RPMI7951 (cell line): ENCODE measurements at regions not wholly inside any gene's neighbourhood (a gene's known extent, or its start where the extent isn't known, plus 50 kb on each side); places are given as distances from the start of the nearest gene placed in this dataset.

ENCODE experiments used
- DNase-seq: peaks from one replicate; pipeline ENCODE4 v3.0.0-alpha.2; 2012; ENCODE audit warnings: low read depth

GRCh38 chr7:94272821-94273583 is 121.7 kb upstream of the COL1A2 start:
- DNase-seq = no peak

- peak; percentile 65 for DNase-seq
These were observed 119.9 kb upstream of the COL1A2 start for GRCh38 chr7:94274828-94275227.

GRCh38 chr7:94276027-94276426 is 118.7 kb upstream of the COL1A2 start:
- no peak for DNase-seq

GRCh38 chr7:94276795-94277194 is 117.9 kb upstream of the COL1A2 start:
- peak; percentile 59 for DNase-seq

- DNase-seq = no peak
These were observed 117.5 kb upstream of the COL1A2 start for GRCh38 chr7:94277236-94277635.

- no peak for DNase-seq
These were observed 113.8 kb upstream of the COL1A2 start for GRCh38 chr7:94280851-94281250.

- DNase-seq = no peak
These were observed 110.6 kb upstream of the COL1A2 start for GRCh38 chr7:94284104-94284503.

GRCh38 chr7:94286111-94286510 is 108.6 kb upstream of the COL1A2 start:
- DNase-seq = no peak

GRCh38 chr7:94288096-94288495 is 106.6 kb upstream of the COL1A2 start:
- no peak for DNase-seq

GRCh38 chr7:94289071-94289470 is 105.6 kb upstream of the COL1A2 start:
- DNase-seq = peak; percentile 86

GRCh38 chr7:94294471-94295131 is 100.1 kb upstream of the COL1A2 start:
- no peak for DNase-seq

- peak; percentile 87 for DNase-seq
These were observed 98.8 kb upstream of the COL1A2 start for GRCh38 chr7:94295850-94296249.

GRCh38 chr7:94296881-94297280 is 97.8 kb upstream of the COL1A2 start:
- peak; percentile 40 for DNase-seq

- DNase-seq = peak; percentile 98
These were observed 97.3 kb upstream of the COL1A2 start for GRCh38 chr7:94297397-94297838.

- DNase-seq = peak; percentile 52
These were observed 95.8 kb upstream of the COL1A2 start for GRCh38 chr7:94298943-94299342.

- DNase-seq = peak; percentile 62
These were observed 94.4 kb upstream of the COL1A2 start for GRCh38 chr7:94300176-94300835.

GRCh38 chr7:94301024-94301586 is 93.6 kb upstream of the COL1A2 start:
- peak; percentile 98 for DNase-seq

GRCh38 chr7:94303118-94303517 is 91.6 kb upstream of the COL1A2 start:
- no peak for DNase-seq

- peak; percentile 80 for DNase-seq
These were observed 91.0 kb upstream of the COL1A2 start for GRCh38 chr7:94303695-94304094.

GRCh38 chr7:94304878-94305277 is 89.8 kb upstream of the COL1A2 start:
- DNase-seq = no peak

GRCh38 chr7:94305836-94306235 is 88.9 kb upstream of the COL1A2 start:
- DNase-seq = no peak

- no peak for DNase-seq
These were observed 87.2 kb upstream of the COL1A2 start for GRCh38 chr7:94307399-94308048.
